Activated T-cell treated with anti-CD3 and anti-CD28 coated beads, Interleukin-2, amount 50 U/mL, for 48 hours (primary cell): ENCODE measurements at regions not wholly inside any gene's neighbourhood (a gene's known extent, or its start where the extent isn't known, plus 50 kb on each side); places are given as distances from the start of the nearest gene placed in this dataset.
"Not testable (repeated sequence)": the region's sequence is repeated elsewhere in the genome, so short reads cannot be mapped to it uniquely, and the experiment has no call there.

Source experiments
- DNase-seq, 2 experiments: peaks; one replicate each; pipeline ENCODE4 v3.0.0-alpha.2; 2020

- no peak for DNase-seq
Observed at GRCh38 chr12:27133022-27133590, 50.7 kb upstream of the C12orf71 start.

- DNase-seq: no peak
Observed at GRCh38 chr12:27140478-27140969, 58.1 kb upstream of the C12orf71 start.

- DNase-seq: peak; percentile 38 to 46
Observed at GRCh38 chr12:27142101-27142721, 59.8 kb upstream of the C12orf71 start.

GRCh38 chr12:27143256-27144069 is 61.1 kb upstream of the C12orf71 start:
- DNase-seq: no peak

GRCh38 chr12:27145725-27146124 is 63.3 kb upstream of the C12orf71 start:
- DNase-seq: not testable (repeated sequence)

GRCh38 chr12:27148373-27148772 is 66.0 kb upstream of the C12orf71 start:
- DNase-seq: no peak

- no peak for DNase-seq
Observed at GRCh38 chr12:27148791-27149190, 66.4 kb upstream of the C12orf71 start.

- no peak for DNase-seq
Observed at GRCh38 chr12:27151479-27151878, 69.1 kb upstream of the C12orf71 start.

- no peak for DNase-seq
Observed at GRCh38 chr12:27158297-27158696, 75.9 kb upstream of the C12orf71 start.

GRCh38 chr12:27161458-27162228 is 79.3 kb upstream of the C12orf71 start:
- DNase-seq: no peak

GRCh38 chr12:27162229-27162537 is 79.8 kb upstream of the C12orf71 start:
- DNase-seq: no peak

- no peak for DNase-seq
Observed at GRCh38 chr12:27163048-27163715, 80.8 kb upstream of the C12orf71 start.

GRCh38 chr12:27163894-27164293 is 80.2 kb upstream of the STK38L start:
- no peak for DNase-seq

- no peak for DNase-seq
Observed at GRCh38 chr12:27164330-27165040, 79.6 kb upstream of the STK38L start.

- DNase-seq: not testable (repeated sequence)
Observed at GRCh38 chr12:27165958-27166357, 78.1 kb upstream of the STK38L start.

GRCh38 chr12:27171494-27171893 is 72.6 kb upstream of the STK38L start:
- not testable (repeated sequence) for DNase-seq

GRCh38 chr12:27176765-27177164 is 67.3 kb upstream of the STK38L start:
- peak; percentile 41 to 53 for DNase-seq

GRCh38 chr12:27177706-27178105 is 66.4 kb upstream of the STK38L start:
- no peak for DNase-seq

GRCh38 chr12:27178255-27178654 is 65.8 kb upstream of the STK38L start:
- no peak for DNase-seq

GRCh38 chr12:27178723-27179399 is 65.2 kb upstream of the STK38L start:
- DNase-seq: no peak
